Ecto neural progenitor cell (in vitro differentiated cells): ENCODE measurements at regions not wholly inside any gene's neighbourhood (a gene's known extent, or its start where the extent isn't known, plus 50 kb on each side); places are given as distances from the start of the nearest gene placed in this dataset.

Experiments used
- DNase-seq: peaks from one replicate; pipeline ENCODE4 v3.0.0-alpha.2; 2018; ENCODE audit warnings: low spot score

- DNase-seq, result no peak
Observed at GRCh38 chr5:179497636-179498340, 52.6 kb upstream of the RUFY1 start.

GRCh38 chr5:179495906-179496455, 54.4 kb upstream of the RUFY1 start:
- DNase-seq, result no peak

GRCh38 chr5:179494774-179495526, 55.4 kb upstream of the RUFY1 start:
- DNase-seq, result no peak

- DNase-seq, result no peak
Observed at GRCh38 chr5:179488975-179489374, 61.4 kb upstream of the RUFY1 start.

- DNase-seq, result no peak
Observed at GRCh38 chr5:179488491-179488890, 61.9 kb upstream of the RUFY1 start.

GRCh38 chr5:179487145-179487544, 63.2 kb upstream of the RUFY1 start:
- DNase-seq, result no peak

- DNase-seq, result no peak
Observed at GRCh38 chr5:179486596-179487051, 63.7 kb upstream of the RUFY1 start.

- no peak for DNase-seq
Observed at GRCh38 chr5:179485845-179486575, 64.3 kb upstream of the RUFY1 start.

GRCh38 chr5:179484761-179485160, 65.6 kb upstream of the RUFY1 start:
- no peak for DNase-seq

GRCh38 chr5:179484201-179484600, 66.2 kb upstream of the RUFY1 start:
- no peak for DNase-seq

- no peak for DNase-seq
Observed at GRCh38 chr5:179478624-179479023, 71.7 kb upstream of the RUFY1 start.

- DNase-seq, result no peak
Observed at GRCh38 chr5:179475208-179475751, 75.1 kb upstream of the RUFY1 start.

- no peak for DNase-seq
Observed at GRCh38 chr5:179472641-179473040, 77.7 kb upstream of the RUFY1 start.

GRCh38 chr5:179472174-179472573, 78.2 kb upstream of the RUFY1 start:
- DNase-seq, result no peak

GRCh38 chr5:179470201-179470600, 80.2 kb upstream of the RUFY1 start:
- no peak for DNase-seq

- DNase-seq, result no peak
Observed at GRCh38 chr5:179468696-179469095, 81.7 kb upstream of the RUFY1 start.

GRCh38 chr5:179467441-179467840, 82.9 kb upstream of the RUFY1 start:
- no peak for DNase-seq

- no peak for DNase-seq
Observed at GRCh38 chr5:179464631-179465030, 85.7 kb upstream of the RUFY1 start.

- DNase-seq, result no peak
Observed at GRCh38 chr5:179462040-179462439, 88.3 kb upstream of the RUFY1 start.

- DNase-seq, result no peak
Observed at GRCh38 chr5:179461576-179461975, 88.8 kb upstream of the RUFY1 start.

GRCh38 chr5:179459771-179460170, 90.6 kb upstream of the RUFY1 start:
- no peak for DNase-seq

GRCh38 chr5:179457612-179458011, 92.7 kb upstream of the RUFY1 start:
- DNase-seq, result no peak
